Neural crest cell (in vitro differentiated cells): ENCODE measurements at regions not wholly inside any gene's neighbourhood (a gene's known extent, or its start where the extent isn't known, plus 50 kb on each side); places are given as distances from the start of the nearest gene placed in this dataset.

ENCODE experiments used
- DNase-seq: peaks from one replicate; pipeline ENCODE4 v3.0.0; 2021; ENCODE audit warnings: low read depth, mixed read lengths, low spot score
- H3K27ac Mint-ChIP-seq: one replicate; pipeline ENCODE4 v1.8.0; 2021; ENCODE audit warnings: mild to moderate bottlenecking, mixed read lengths; ENCODE audit not compliant: unreplicated experiment
- H3K27me3 Mint-ChIP-seq: 2 replicates; pipeline ENCODE4 v1.8.0; 2021; ENCODE audit warnings: low read depth, mild to moderate bottlenecking, mixed read lengths
- H3K36me3 Mint-ChIP-seq: 2 replicates; pipeline ENCODE4 v1.8.0; 2021; ENCODE audit warnings: low read depth, mild to moderate bottlenecking, mixed read lengths
- H3K4me1 Mint-ChIP-seq: 2 replicates; pipeline ENCODE4 v1.8.0; 2021; ENCODE audit warnings: mixed read lengths
- H3K4me3 Mint-ChIP-seq: one replicate; pipeline ENCODE4 v1.8.0; 2021; ENCODE audit warnings: mild to moderate bottlenecking, mixed read lengths
- H3K9me3 Mint-ChIP-seq: 2 replicates; pipeline ENCODE4 v1.8.0; 2021; ENCODE audit warnings: mixed read lengths
- TF ChIP-seq, protein P1 (sequence below): fragments of 200-600 bp; sonication (generic); conservative IDR thresholded peaks from 2 replicates; pipeline ENCODE4 v1.5.0; 2021; ENCODE audit warnings: antibody characterized with exemption, mild to moderate bottlenecking

DNA sequence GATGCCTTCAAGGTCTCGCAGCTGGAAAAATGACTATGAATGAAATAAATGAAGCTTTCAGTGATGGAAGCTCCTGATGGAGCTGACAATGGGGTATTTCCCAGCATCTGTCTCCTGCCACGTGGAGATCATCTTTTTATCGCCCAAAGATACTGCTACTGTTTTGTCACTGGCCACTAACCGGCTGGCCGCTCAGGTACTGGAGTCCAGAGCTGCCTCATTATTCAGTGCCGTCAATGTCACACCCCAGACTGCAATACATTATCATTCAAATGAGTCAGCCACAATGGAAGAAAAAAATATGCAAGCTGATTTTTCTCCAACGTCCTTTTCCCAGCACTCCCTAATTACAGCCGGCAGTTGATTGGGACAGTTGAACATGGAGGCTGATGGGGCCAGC lies 280.4 kb downstream of the ZSWIM6 start:
- Mint-ChIP-seq H3K36me3 (no peaks in the 10 kb centered on the region), H3K27ac (no peak overlapping the region), H3K4me3 (no peak overlapping the region), H3K4me1 (peaks cover 42% of the 10 kb centered on the region), H3K9me3 (no peaks in the 10 kb centered on the region), H3K27me3 (no peaks in the 10 kb centered on the region)
- DNase-seq, result no peak
- TF ChIP-seq, protein P1, sequence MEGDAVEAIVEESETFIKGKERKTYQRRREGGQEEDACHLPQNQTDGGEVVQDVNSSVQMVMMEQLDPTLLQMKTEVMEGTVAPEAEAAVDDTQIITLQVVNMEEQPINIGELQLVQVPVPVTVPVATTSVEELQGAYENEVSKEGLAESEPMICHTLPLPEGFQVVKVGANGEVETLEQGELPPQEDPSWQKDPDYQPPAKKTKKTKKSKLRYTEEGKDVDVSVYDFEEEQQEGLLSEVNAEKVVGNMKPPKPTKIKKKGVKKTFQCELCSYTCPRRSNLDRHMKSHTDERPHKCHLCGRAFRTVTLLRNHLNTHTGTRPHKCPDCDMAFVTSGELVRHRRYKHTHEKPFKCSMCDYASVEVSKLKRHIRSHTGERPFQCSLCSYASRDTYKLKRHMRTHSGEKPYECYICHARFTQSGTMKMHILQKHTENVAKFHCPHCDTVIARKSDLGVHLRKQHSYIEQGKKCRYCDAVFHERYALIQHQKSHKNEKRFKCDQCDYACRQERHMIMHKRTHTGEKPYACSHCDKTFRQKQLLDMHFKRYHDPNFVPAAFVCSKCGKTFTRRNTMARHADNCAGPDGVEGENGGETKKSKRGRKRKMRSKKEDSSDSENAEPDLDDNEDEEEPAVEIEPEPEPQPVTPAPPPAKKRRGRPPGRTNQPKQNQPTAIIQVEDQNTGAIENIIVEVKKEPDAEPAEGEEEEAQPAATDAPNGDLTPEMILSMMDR, result no peak

DNA sequence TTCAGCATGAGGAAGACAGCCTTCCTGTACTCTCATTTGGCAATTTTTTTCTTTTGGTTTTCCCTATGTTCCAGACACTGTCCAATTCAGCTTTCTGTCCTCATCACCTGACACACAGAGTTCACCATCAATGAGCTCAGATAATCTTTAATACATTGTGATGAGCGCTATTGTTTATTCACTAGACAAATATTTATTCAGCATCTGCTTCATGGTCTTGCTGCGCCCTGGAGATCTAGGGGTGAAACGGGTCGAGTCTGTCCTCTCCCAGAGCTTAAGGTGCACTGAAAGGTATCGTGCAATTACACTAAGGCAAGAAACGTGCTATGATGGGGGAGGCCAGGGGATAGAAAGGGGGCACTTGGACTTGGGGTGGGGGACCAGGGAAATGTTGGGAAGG lies 281.6 kb downstream of the ZSWIM6 start:
- no peak overlapping the region for H3K27ac Mint-ChIP-seq
- no peak overlapping the region for H3K4me3 Mint-ChIP-seq
- DNase-seq, result no peak
- H3K36me3 Mint-ChIP-seq, result no peaks in the 10 kb centered on the region
- peaks cover 42% of the 10 kb centered on the region for H3K4me1 Mint-ChIP-seq
- H3K9me3 Mint-ChIP-seq, result no peaks in the 10 kb centered on the region
- TF ChIP-seq, protein P1, result no peak
- H3K27me3 Mint-ChIP-seq, result no peaks in the 10 kb centered on the region

DNA sequence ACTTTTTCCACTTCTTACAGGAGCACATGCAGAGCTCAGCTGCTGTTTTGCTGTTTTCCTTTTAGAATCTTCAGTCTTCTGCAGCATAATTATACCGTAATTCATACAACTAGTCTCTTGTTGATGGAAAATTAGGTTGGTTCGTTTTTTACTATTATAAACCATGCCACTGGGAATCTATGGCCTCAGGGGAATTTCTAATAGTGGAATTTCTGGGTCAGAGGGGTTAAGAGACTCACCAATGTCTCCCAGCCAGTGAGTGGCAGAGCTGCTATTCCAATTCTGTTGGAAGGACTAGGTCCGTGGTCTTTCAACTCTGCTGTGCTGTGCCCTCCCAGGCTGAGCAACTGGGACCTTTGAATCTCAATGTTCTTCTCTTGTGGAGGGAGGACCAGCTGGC lies 282.5 kb downstream of the ZSWIM6 start:
- Mint-ChIP-seq H3K4me3 (no peak overlapping the region), H3K27me3 (no peaks in the 10 kb centered on the region), H3K27ac (no peak overlapping the region), H3K9me3 (no peaks in the 10 kb centered on the region), H3K4me1 (peaks cover 45% of the 10 kb centered on the region), H3K36me3 (no peaks in the 10 kb centered on the region)
- TF ChIP-seq, protein P1, result no peak
- no peak for DNase-seq

DNA sequence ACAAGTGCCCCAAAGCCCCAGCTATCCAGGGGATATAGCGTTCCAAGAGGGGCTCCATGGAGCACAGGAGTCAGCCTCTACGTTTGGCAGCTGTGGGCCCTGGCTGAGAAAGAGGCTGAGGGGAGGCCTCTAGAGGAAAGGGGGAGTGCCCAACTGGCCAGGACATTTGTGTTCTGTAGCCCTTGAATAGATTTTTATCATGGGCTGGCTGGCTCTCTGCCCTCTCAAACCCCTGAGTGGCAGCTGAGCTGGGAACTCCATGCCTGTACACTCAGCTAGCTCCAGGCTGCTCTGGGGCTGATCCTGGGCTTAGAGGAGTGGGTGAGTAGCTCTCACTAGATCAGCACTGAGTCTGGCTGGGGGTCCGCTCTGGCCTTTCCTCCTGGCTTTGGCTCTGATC lies 285.0 kb downstream of the ZSWIM6 start:
- DNase-seq, result no peak
- peaks cover 46% of the 10 kb centered on the region for H3K4me1 Mint-ChIP-seq
- H3K27me3 Mint-ChIP-seq, result no peaks in the 10 kb centered on the region
- H3K4me3 Mint-ChIP-seq, result no peak overlapping the region
- H3K27ac Mint-ChIP-seq, result no peak overlapping the region
- TF ChIP-seq, protein P1, result no peak
- no peaks in the 10 kb centered on the region for H3K36me3 Mint-ChIP-seq
- H3K9me3 Mint-ChIP-seq, result no peaks in the 10 kb centered on the region

GRCh38 chr5:61617995-61618525 lies 286.0 kb downstream of the ZSWIM6 start:
- H3K4me3 Mint-ChIP-seq, result no peak overlapping the region
- TF ChIP-seq, protein P1, result peak; percentile 26
- no peaks in the 10 kb centered on the region for H3K36me3 Mint-ChIP-seq
- no peak for DNase-seq
- no peaks in the 10 kb centered on the region for H3K9me3 Mint-ChIP-seq
- no peaks in the 10 kb centered on the region for H3K27me3 Mint-ChIP-seq
- H3K4me1 Mint-ChIP-seq, result peaks cover 42% of the 10 kb centered on the region
- H3K27ac Mint-ChIP-seq, result peak overlapping the region; percentile 1

GRCh38 chr5:61618577-61618976 lies 286.5 kb downstream of the ZSWIM6 start:
- peaks cover 42% of the 10 kb centered on the region for H3K4me1 Mint-ChIP-seq
- DNase-seq, result no peak
- H3K36me3 Mint-ChIP-seq, result no peaks in the 10 kb centered on the region
- H3K4me3 Mint-ChIP-seq, result no peak overlapping the region
- TF ChIP-seq, protein P1, result no peak
- no peaks in the 10 kb centered on the region for H3K9me3 Mint-ChIP-seq
- peak overlapping the region; percentile 51 for H3K27ac Mint-ChIP-seq
- no peaks in the 10 kb centered on the region for H3K27me3 Mint-ChIP-seq
